GM13976 (cell line): ENCODE measurements at regions not wholly inside any gene's neighbourhood (a gene's known extent, or its start where the extent isn't known, plus 50 kb on each side); places are given as distances from the start of the nearest gene placed in this dataset.

Experiments used
- DNase-seq: peaks from one replicate; pipeline ENCODE4 v3.0.0; 2012; ENCODE audit warnings: low spot score
- CTCF ChIP-seq: IDR thresholded peaks from 2 replicates; pipeline ENCODE4 v1.5.1; 2012; ENCODE audit warnings: borderline replicate concordance, mild to moderate bottlenecking; ENCODE audit not compliant: insufficient read depth; ENCODE audit errors: extremely low read depth, missing control alignments, control extremely low read depth
- in situ Hi-C: fragments of 300-500 bp; cut with MboI; formaldehyde crosslinking; loops from one replicate; pipeline ENCODE4 v1.12.0; 2022; ENCODE audit warnings: low sequenced_read_pairs, mixed read lengths, inconsistent platforms; ENCODE audit not compliant: unreplicated experiment

GRCh38 chr9:87447547-87448432 lies 49.9 kb upstream of the DAPK1 start:
- DNase-seq, result no peak
- TF ChIP-seq CTCF, result no peak
- in situ Hi-C loops, result no loop called here
